ENCODE measurements at regions not wholly inside any gene's neighbourhood (a gene's known extent, or its start where the extent isn't known, plus 50 kb on each side); places are given as distances from the start of the nearest gene placed in this dataset.

- TF ChIP-seq CREB1 (IDR thresholded peaks at IDR 0.05; ENCODE audit: low read depth) (no peak), EGR1 (IDR thresholded peaks at IDR 0.05) (no peak), YY1 (IDR thresholded peaks at IDR 0.05; ENCODE audit: low read depth) (no peak), EP300 (IDR thresholded peaks at IDR 0.05; ENCODE audit: borderline replicate concordance) (no peak)
Observed at GRCh38 chr9:75754080-75754479, 136.4 kb upstream of the PCSK5 start.

All from Ishikawa (cell line).